HepG2 (cell line): ENCODE measurements at regions not wholly inside any gene's neighbourhood (a gene's known extent, or its start where the extent isn't known, plus 50 kb on each side); places are given as distances from the start of the nearest gene placed in this dataset.

Experiments used
- AFF4 ChIP-seq: sonication (generic); formaldehyde crosslinking; IDR thresholded peaks from 2 replicates; pipeline ENCODE4 v1.4.0; 2020; ENCODE audit warnings: missing genetic modification reagents
- FOXK2 ChIP-seq: fragments of 450-650 bp; IDR thresholded peaks from 2 replicates; pipeline ENCODE4 v1.6.1; 2016
- HMG20B ChIP-seq: conservative IDR thresholded peaks from 2 replicates; pipeline ENCODE4 v1.6.1; 2016; ENCODE audit warnings: missing genetic modification reagents, missing compliant biosample characterization
- MAFK ChIP-seq, 2 experiments: IDR thresholded peaks in 1 of 2; conservative IDR thresholded peaks in 1 of 2; 2 replicates each; pipeline ENCODE4 v1.6.1; 2011; ENCODE audit warnings: improper control_type of control experiment in 2 of 2, low read length in 2 of 2
- POLR2AphosphoS5 ChIP-seq: IDR thresholded peaks from 2 replicates; pipeline ENCODE4 v1.6.1; 2012; ENCODE audit warnings: low read depth, low read length
- RFX5 ChIP-seq: IDR thresholded peaks from 2 replicates; pipeline ENCODE4 v1.6.1; 2011; ENCODE audit warnings: low read depth, low read length, improper control_type of control experiment
- SETDB1 ChIP-seq: sonication (generic); formaldehyde crosslinking; IDR thresholded peaks from 2 replicates; pipeline ENCODE4 v1.5.1; 2020; ENCODE audit warnings: missing genetic modification reagents, mild to moderate bottlenecking, borderline replicate concordance
- ZNF644 ChIP-seq: IDR thresholded peaks from 2 replicates; pipeline ENCODE4 v1.6.1; 2016; ENCODE audit warnings: low read depth
- ZSCAN20 ChIP-seq: sonication (generic); formaldehyde crosslinking; IDR thresholded peaks from 2 replicates; pipeline ENCODE4 v1.4.0; 2020; ENCODE audit warnings: missing genetic modification reagents, mild to moderate bottlenecking, borderline replicate concordance
- ZSCAN21 ChIP-seq: sonication (generic); formaldehyde crosslinking; IDR thresholded peaks from 2 replicates; pipeline ENCODE4 v1.8.0; 2022; ENCODE audit warnings: mild to moderate bottlenecking, missing genetic modification reagents, moderate library complexity, borderline replicate concordance

DNA sequence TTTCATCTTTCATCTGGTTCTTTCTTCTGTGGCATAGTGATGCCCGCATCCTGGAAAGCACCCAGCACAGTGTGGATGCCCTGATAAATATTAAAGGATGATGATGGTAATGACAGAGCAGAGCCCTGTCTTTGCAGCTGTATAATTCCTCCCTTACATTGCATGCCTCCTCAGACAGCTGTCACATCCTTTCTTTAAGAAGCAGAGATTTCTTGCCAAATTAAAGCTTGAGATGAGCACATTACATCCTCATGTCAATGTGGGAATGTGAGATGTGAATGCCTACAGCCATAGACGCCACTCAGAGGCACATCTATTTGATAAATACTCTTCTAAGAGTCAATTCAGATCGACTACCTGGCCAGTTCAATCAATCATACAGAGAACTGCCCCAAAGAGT lies 642.0 kb downstream of the ZNF385D start:
- TF ChIP-seq SETDB1 (CRISPR knock-in tag): no peak
- no peak for TF ChIP-seq ZSCAN21 (CRISPR knock-in tag)
- TF ChIP-seq ZSCAN20: no peak
- TF ChIP-seq MAFK (conservative IDR thresholded peaks at IDR 0.05 in 1 of 2, IDR thresholded peaks at IDR 0.05 in 1 of 2; ENCODE audit: low read length in 2 of 2): no peak
- TF ChIP-seq FOXK2: no peak
- no peak for TF ChIP-seq POLR2AphosphoS5
- no peak for TF ChIP-seq AFF4
- no peak for TF ChIP-seq ZNF644 (CRISPR knock-in tag)
- TF ChIP-seq RFX5: no peak
- no peak for TF ChIP-seq HMG20B (CRISPR knock-in tag)
